Stimulated activated CD4-positive, alpha-beta T cell treated with anti-CD3 and anti-CD28 coated beads, TNF-alpha, amount 100 ng/mL, for 24 hours (primary cell): ENCODE measurements at regions not wholly inside any gene's neighbourhood (a gene's known extent, or its start where the extent isn't known, plus 50 kb on each side); places are given as distances from the start of the nearest gene placed in this dataset.

Experiments used
- DNase-seq, 3 experiments: peaks; one replicate each; pipeline ENCODE4 v3.0.0-alpha.2; 2020; ENCODE audit warnings: low read depth in 3 of 3

DNA sequence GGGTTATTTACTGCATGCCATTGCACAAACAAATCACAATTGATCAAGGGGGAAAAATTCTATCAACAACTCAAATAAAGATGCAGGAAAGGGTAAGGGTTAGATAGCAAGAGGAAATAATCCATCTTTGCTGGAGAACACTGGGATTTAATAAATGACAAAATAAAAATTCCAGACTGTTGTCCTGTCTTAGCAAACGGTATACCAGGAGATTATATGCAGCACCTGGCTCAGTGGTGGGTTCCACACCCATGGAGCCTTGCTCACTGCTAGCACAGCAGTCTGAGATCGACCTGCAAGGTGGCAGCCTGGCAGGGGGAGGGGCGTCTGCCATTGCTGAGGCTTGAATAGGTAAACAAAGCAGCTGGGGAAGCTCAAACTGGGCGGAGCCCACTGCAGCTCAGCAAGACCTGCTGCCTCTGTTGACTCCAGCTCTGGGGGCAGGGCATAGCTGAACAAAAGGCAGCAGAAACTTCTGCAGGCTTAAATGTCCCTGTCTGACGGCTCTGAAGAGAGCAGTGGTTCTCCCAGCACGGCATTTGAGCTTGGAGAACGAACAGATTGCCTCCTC lies 296.5 kb upstream of the THSD7B start:
- DNase-seq, result no peak

DNA sequence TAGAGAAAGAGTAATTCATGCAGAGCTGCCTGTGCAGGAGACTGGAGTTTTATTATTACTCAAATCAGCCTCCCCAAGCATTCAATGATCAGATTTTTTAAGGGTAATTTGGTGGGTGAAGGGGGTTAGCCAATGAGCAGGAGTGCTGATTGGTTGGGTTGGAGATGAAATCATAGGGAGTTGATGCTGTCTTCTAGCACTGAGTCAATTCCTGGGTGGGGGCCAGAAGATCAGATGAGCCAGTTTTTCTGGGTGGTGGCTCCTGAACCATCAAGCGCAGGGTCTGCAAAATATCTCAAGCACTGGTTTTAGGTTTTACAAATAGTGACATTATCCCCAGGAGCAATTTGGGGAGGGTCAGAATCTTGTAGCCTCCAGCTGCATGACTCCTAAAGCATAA lies 312.8 kb upstream of the THSD7B start:
- DNase-seq, result no peak

DNA sequence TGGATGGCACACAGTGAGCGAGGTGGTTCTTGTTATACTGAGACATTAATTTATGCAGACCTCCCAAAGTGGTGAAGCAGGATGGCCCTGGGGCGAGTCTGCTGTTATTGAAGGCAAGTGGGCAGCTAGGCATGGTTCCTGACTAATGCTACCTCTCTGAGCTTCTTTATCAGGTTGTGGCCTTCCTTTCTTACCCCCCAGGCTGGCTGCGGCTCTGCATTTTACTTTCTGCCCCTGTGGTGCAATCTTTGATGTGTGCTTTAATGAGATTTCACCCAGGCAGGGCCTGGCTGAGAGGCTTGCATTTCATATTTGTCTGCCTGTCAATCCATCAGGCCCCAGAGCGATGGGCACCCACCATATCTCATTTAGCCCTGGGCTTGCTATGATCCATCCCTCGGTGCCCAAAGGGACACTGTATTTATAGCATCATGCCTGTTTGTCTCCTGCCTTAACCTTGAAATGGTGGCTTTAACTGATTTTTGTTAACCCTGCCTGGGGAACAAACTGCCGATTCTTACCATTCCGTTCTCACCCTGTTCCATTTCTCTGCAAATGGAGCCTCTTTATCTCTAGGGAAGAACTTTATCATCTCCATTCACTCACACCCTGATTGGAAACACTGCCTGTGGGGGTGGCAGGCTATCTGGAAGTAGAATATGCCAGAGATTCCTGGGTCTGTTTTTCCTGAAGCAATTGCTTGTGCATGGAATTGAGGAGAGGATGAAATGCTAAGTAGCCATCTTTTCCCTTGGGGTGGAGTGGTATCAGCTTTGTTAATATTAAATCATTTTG lies 316.2 kb upstream of the THSD7B start:
- DNase-seq, result no peak

DNA sequence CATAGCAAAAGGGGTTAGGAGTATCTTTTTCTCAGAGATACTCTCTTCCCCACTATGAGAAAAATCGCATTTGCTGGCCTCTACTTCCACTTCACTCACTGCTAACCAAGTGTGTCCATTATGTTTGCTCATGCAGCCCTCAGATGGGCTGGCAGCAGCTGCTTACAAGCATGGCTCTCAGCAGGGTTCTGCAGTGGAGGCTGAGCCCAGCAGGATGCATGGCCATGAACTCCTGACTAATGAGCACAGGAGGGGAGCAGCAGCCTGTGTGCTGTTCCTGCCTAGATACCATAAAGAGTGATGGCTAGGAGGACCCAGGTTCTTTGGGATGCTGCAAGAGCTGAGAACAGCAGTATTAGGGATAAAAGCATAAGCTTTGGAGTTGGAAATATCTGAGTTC lies 316.9 kb upstream of the THSD7B start:
- no peak for DNase-seq

DNA sequence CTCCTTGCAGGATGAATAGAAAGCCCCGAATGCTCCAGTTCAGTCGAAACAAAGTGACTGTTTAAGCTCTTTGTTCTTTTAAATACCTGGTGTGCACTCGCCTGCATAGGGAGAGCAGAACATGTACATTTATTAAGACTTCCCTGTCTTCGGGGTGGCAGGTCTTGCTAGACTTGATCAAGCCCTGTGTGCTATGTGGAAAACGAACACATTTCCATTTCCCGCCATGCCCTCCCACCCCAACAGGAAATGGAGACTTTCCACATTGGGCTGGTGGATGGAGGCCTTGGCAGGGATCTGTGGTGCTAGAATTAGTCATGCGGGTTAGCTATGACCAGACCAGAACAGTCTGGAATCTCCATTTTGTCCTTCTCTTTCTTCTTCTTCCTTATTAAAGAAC lies 321.0 kb upstream of the THSD7B start:
- no peak for DNase-seq

DNA sequence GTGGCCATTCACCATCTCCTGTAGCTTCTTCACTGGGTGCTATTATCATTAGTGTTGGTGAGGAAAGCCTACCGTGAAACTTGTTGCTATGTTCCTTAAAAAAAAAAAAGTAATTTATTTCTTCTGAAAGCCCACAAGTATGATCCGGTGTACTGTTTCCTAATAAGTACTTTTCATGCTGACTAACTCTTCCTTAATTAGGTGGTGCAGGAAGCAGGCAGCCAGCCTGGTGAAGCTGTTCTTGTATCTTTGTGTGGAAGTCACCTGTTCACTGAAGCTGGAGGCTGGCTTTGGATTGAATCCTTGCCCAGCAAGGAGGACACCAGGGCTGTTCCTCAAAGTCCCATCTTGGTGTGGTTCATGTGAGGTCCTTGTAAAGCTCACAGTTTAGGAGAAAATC lies 321.7 kb upstream of the THSD7B start:
- no peak for DNase-seq

DNA sequence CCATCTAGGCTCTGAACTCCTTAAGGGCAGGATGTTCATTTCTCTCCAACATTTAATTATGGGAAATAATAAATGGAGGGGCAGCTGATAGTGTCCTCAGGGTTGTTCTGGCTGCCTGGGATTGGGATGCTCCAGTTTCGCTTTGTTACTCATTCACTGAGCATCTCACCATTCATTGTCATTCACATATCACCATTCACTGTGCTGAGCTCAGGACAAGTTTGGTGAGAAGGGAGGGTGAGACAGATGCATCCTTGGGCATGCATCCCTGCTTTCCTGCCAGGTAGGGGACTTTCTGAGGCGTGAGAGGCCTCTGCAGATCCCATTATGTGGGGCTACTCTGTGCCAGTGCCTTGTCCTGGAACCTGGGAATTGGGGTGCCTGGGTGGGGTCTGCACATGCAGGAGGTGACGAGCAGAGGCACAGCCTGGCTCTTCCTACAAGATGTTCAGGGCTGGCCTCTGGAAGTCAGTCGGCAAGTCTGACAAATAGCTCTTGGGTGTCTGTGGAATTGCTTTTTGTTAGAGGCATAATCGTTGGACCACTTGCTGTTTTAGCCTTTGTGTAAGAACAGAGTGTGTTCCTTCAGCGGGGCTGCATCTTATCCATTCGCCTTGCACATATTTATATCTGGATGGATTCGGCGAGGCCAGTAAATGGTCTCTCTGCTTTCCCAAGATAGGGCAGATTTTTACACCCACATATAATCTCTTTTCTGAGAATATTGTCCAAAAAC lies 323.2 kb upstream of the THSD7B start:
- no peak for DNase-seq

DNA sequence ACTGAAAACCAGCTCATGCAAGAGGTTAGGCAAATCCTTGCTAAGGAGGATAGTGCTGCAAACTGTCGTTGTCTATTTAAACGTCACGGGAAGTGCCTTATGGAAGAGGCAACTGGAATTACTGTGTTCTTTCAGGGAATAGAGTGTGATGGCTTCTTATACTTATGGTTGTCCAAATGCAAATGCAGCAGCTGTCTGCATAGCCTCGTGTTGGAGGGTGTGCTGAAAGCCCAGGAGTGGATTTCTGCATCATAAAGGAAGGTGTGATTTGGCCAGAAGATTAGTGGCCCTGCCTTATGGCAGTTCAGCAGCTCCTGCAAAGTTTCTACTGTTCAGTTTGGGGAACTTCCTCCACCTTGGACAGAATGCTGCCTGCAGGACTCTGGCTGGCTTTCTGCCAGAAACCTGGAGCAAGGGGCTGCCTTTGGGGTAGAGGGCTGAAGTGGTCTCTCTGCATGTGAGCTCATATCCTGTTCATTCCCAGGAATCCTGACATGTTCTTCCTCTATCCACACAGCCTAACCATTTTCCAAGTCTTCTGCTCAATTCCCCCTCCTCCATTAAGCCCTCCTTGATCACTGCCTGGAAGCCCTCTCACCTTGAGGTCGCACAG lies 321.2 kb upstream of the CXCR4 start:
- no peak for DNase-seq

DNA sequence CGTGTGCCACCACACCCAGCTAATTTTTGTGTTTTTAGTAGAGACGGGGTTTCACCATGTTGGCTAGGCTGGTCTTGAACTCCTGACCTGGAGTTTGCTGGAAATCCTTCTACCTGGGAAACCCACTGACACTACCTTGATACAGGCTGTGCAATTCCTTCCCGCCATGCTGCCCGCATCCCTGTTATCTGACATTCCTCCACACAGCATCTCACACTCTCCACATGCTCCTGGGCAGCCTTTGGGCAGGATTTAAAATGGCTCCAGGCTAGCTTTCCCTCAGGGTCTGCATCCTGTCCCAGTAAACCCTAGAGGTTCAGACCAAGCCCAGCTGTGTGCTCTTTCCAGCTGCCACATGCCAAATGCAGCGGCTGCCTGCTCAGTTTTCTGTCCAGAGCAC lies 319.5 kb upstream of the CXCR4 start:
- no peak for DNase-seq

DNA sequence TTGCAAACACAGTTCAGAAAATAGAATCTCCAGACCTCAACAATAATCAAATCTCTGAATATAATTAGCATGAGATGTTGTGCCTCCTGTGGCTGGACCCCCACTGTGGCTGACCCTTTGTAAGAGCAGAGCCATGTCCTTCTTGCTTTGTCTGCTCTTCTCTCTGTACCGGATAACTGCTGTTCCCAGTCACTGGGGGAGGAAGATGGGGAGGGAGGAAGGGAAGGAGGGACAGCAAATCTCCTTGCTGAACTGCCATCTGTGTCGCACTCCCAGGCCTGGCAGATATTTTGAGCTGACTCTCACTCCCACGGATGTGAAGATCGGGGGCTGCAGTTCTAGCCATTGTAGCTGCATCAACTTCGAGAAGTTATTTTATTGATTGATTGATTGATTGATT lies 319.0 kb upstream of the CXCR4 start:
- DNase-seq, result no peak

DNA sequence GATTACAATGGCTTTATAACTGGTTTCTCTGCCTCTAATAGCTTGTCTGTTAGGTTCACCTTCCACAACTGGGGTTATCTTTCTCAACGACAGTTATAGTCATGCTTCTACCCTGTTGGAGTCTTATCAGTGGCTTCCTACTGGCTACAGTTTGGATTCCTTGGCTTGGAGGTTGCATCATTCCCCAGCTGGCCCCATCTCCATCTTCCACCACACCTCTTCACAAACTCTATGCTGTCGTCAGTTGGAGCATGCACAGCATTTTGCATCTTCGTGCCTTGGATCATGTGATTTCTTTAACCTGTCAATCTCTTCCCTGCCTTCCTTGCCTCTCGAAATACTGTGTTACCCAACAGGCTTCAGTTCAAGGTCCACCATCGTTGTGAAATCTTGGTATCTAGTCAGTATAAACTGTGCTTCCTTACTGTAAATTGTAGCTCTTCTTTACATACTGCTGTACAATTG lies 316.3 kb upstream of the CXCR4 start:
- DNase-seq, result no peak

DNA sequence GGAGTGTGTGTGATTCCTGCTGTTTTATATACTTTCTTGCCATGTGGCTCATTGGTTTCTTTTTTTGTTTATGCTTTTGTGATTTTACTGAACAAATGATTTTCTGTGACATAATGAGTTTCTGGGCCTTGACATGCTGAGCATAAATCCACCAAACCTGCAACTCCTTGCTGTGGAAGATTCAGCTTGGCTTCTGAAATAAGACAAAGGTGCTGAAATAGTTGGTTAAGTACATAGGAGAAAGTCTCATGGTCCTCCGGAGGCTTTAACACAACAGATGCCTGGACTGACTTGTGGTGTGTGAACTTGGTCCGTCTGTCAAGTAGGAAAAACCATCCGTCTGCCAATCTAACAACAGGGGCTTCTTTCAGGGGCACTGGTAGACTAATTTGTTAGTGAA lies 315.3 kb upstream of the CXCR4 start:
- DNase-seq, result no peak

DNA sequence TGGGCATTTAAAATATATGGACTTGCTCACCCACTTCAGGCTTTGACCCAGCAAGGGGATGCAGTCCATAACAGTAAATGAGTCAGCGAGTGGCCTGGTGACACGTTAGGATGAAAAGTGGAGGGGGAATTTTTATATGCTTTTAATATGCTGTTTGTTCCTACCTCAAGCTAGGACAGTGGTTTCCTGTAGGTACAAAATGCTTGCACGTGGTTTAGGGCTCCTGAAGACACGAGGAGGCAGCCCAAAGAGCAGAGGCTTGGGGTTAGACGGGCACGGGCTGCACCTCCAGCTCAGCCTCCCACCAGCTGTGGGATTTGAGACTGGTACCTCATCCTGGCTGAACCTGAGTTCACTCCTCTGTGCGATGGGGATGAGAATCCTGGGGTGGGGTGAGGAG lies 306.2 kb upstream of the CXCR4 start:
- no peak for DNase-seq

DNA sequence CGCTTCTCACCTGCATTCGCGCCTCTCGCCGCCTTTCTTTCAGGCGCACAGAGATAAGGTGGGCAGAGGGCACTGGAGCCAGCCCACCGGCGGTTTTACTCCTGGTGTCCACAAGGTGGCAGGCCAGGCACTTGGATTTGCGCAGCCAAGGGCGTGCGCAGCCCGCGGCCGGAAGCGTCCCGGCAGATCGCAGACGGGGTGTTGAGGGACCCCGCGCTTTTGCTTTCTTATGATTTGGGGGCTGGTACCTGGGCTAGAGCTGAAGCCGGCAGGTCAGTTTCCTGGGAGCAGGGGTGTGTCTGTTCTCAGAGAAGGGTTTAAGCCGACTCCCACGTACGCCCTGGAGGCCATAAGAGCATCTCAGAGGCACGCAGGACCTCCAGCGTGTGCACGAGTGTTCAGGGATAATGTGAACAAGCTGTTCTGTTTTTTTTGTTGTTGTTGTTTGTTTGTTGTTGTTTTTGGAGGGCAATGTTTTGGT lies 305.6 kb upstream of the CXCR4 start:
- peak; percentile 61 to 84 (median 69) for DNase-seq

DNA sequence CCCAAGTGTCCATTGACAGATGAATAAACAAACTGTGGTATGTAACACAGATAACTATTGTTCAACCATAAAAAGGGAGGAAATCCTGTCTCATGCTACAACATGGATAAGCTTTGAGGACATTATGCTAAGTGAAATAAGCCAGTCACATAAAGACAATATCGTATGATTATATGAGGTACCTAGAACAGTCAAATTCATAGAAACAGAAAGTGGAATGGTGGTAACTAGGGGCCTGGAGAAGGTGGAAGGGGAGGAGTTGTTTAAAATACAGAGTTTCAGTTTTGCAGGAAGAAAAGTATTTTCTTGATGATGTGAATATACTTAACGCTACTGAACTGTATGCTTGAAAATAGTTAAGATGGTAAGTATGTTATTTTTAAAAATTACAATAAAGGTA lies 304.6 kb upstream of the CXCR4 start:
- DNase-seq, result no peak

DNA sequence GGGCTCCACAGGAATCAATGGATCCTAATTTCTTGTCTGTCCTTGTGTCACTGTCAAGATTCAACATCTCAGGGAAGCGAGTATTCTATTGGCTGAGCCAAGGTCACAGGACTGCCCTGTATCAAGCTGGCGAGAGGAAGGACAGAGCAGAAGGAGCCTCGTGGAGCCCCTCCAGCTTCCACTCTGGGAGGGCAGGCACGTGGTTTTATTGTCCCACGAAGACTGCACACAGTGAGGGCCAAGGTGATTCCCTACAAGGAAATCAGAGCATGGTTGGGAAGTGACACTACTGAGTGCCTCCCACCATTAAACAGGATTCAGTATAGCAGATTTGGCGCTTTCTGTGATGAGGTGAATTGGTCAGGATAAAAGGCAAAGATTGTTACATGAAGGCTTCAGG lies 302.4 kb upstream of the CXCR4 start:
- no peak for DNase-seq

DNA sequence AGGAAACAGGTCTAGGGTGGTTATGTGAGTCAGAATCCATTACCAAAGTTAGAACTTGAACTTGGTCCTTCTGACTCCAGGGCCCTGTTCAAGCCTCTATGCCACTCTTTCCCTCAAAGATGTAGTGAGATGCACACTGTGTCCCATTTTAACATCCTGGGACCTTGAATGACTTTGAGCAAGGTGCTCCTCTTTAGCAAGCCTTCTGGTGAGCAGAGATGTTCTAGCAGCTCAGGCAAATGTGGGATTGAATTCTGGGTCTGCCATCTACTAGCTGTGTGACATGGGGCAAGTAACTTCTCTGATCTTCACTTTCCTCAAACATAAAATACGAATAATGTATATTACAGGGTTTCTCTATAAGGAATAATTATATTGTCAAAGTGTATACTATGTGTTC lies 294.0 kb upstream of the CXCR4 start:
- DNase-seq, result no peak

DNA sequence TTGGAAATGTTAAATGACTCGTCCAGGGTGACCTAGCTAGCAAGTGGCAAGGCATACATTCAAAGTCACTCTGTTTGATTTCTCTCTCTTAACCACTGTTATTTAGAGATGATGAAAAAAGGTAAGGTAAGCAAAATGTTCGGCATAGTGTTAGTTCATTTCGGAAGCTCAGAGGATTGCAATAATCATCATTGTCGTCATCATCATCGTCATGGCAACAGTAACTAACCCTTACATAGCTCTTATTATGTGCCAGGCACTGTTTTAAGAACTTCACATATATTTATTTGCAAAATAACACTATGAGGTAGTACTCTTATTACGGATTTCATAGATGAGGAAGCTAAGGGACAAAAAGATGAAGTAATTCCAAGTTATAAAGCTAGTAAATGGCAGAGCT lies 292.7 kb upstream of the CXCR4 start:
- DNase-seq, result no peak

DNA sequence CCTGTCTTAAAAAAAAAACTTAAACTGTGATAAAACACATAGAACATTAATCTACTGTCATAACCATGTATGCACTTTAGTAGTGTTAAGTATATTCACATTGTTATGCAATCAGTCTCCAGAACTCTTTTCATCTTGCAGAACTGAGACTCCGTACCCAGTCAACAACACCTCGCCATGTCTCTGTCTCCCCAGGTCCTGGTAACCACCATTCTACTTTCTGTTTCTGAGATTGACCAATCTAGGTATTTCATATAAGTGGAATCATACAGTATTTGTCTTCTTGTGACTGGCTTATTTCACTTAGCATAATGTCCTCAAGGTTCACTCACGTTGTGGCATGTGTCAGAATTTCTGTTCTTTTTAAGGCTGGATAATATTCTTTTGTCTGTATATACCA lies 290.8 kb upstream of the CXCR4 start:
- DNase-seq, result no peak

DNA sequence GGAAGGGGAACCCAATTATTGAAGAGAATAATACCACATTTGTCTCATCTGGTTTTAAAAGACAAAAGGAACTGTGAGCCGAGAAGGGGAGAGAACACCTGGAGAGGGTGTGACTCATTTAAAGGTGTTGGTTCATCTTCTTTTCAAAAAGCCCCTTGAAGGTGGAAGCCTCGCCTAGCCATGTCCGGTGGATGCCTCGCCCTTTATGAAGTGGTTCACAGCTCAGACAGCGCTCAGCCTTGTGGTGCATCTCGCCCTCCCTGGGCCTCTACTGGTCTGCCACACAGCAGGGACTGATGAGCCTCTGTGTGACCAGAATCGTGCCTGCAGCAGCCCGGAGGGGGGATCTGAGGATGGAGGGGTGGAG lies 290.0 kb upstream of the CXCR4 start:
- DNase-seq, result no peak

DNA sequence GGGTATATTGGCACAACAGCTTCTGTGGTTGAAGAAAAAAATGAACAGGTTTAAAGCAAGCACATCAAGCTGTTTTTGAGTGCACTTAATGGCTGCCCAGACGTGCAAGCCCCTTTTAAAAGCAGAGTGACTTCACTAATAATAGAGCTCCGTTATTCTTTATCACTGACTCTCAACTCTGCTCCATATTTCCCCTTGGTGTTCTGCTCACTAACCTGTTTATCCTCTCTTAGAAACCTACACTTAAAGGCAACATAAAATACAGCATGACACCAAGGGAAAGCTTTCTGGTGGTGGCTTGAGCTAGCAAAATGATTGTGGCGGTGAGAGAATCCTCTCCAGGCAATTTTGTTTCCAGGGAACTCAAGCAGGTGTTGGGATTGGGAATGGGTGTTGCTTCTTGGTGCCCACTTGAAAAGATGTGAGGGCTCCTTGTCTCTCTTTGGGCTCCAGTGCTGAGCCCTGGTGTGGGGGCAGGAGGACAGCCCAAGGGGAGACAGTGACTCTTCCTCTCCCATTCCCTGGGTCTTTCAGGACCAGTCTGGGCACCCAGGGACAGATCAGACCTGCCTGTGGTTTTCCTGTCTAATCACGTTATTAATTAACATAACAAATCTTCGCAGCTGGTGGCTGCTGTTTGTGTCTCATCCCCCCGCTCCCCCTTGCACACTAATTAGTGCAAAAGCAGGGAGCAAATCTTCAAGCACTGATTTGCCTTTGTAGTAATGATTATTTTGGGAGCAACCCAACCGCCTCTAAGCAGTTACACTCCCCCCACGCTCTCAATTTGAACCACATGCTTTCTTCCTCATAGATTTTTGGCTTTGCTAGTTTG lies 289.4 kb upstream of the CXCR4 start:
- no peak for DNase-seq

DNA sequence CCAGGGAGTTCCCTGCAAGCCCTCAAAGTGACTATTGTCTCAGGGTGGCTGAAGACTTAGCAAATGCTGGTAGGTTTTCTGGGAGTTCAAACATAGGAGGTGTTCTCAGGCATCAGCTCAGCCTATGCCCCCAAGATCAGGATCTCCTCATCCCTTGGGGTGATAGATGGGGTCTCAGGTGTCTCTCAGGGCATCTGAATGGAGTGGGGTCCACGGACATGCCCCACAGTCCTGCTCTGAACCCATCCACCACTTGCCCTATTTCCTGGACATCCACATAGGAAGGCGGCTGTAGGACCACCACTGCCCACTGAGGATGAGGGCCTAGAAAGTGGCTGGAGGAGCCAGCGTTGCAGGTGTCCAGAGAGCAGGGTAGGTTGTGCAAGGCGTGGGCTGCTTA lies 287.0 kb upstream of the CXCR4 start:
- no peak for DNase-seq
